GM18858 (cell line): ENCODE measurements at regions not wholly inside any gene's neighbourhood (a gene's known extent, or its start where the extent isn't known, plus 50 kb on each side); places are given as distances from the start of the nearest gene placed in this dataset.
A peak's percentile ranks its signal among the peaks of the same experiment; 100 is the strongest.
"Not testable (repeated sequence)": the region's sequence is repeated elsewhere in the genome, so short reads cannot be mapped to it uniquely, and the experiment has no call there.

ENCODE experiments used
- ATAC-seq: cut with Tn5 transposase; IDR thresholded peaks from one replicate; pipeline ENCODE4 v1.9.1; 2021; ENCODE audit not compliant: unreplicated experiment

DNA sequence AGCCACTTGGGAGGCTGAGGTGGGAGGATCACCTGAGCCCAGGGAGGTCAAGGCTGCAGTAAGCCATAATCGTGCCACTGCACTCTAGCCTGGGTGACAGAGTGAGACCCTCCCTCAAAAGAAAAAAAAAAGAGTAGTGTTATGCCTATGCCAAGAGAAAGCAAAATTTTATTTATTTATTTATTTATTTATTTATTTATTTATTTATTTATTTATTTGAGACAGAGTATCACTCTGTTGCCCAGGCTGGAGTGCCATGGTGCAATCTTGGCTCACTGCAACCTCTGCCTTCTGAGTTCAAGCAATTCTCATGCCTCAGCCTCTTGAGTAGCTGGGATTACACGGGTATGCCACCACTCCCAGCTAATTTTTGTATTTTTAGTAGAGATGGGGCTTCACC lies 72.6 kb upstream of the RAPGEF2 start:
- not testable (repeated sequence) for ATAC-seq

DNA sequence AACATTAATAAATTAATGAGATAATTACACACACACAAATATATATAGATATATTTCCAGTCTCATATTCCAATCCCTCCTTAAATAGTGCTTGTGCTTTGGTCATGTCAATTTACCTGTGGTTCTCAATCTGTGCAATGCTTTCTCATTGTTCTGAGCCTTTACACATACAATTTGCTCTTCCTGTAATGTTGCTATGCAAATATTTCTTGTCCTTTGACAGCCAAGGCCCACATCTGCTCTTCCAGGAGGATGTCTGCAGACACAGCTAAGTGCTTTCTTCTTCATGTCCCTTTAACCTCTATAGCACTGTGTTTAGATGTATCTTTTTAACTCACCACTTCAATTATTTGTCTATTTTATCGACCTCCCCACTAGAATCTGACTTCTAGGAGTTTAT lies 67.3 kb upstream of the RAPGEF2 start:
- ATAC-seq: peak; percentile 82

DNA sequence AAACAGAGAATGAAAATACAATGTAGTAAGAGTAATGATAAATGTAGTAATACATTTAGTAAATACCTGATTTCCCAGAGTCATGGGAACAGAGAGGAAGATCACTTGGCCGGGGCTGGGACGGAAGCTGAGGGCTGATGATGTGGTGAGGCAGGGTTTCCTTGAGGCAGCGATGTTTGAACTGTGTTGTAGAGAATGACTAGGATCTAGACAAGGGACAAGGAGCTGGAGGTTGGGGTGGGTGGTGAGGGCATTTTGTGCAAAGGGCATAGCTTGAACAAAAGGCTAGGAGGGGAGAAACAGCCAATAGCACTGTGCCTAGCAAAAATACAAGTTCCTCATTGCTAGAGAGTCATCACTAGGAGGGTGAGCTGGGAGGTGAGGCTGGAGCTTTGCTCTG lies 64.3 kb upstream of the RAPGEF2 start:
- ATAC-seq: no peak

DNA sequence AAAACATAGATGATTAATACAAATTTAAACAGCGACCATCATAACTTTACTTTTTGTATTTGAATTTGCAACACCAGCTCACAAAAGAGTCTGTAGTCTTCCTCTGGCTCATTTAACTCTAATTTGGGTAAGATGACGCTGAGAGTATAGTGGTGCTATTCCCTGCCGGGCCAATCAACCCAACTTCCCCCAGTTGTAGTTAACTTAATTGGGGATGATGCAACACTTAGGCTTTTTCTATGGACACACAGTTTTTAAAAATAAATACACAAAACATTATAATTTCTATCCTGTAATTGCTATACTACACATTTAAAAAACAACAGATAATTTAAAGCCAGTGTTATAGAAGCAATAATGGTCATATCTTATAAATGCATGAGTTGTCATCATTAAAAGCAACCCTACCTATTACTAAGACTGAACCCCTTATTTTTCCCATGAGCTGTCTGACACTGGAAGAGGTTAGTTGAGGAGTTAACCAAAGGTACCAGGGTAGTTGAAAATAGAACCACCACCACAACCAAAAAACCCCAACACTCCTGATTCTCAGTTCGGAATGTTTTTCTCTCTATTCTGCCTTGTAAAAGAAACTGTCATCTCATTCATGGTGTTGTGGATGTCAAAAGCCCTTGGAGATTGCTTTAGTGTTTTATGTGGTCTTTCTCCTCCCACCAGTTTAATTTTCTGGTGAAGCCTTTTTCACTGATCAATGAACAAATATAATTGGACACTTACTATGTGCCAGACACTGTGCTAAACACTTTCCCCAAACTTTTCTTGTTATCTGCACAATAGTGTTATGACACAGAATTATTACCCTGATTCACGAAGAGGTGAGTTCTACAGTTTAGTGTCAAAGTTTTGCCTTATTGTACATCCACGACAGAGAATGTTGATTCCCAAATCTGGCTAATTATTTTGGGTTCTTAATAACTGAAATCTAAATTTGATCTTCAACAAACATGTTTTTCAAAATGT lies 61.5 kb upstream of the RAPGEF2 start:
- ATAC-seq: no peak

DNA sequence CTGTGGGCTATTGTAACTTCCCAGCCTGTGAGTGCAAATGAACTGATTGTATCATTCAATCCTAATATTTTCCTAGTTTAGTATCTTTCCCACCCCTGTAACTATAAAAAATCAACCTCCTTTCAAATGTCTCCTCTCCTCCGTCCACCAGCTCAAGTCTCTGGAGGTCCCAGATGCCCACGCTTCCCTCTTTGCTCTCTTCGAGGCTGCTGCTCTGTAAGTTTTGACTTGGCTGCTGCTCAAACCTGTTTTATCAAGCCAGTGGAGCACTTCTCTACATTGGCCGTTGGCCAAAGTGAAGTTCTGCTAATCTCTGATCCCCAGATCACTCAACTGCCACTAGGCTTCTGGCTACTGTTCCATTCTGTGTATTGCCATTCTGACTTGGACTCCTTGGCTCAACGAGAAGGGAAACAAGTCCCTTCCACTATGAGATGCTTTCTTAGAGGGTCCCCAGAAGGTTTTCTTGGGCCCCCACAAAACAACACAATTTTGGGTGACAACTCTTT lies 60.7 kb upstream of the RAPGEF2 start:
- ATAC-seq: peak; percentile 47

DNA sequence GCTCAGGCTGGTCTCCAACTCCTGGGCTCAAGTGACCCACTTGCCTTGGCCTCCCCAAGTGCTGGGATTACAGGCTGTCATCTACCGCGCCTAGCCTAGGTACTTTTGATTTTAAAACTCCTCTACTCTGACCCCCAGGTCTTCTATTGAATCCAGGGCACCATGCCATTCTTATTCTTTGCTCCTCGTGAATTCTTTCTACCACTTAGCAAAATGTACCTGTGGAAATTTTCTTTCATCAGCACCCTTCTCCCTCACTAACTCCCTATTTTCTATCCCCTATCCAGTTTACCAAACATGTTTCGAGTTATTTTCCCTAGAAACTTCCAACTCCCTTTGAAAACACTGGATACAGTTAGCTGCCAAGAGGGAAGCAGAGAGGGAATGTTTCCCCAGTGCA lies 60.0 kb upstream of the RAPGEF2 start:
- no peak for ATAC-seq

DNA sequence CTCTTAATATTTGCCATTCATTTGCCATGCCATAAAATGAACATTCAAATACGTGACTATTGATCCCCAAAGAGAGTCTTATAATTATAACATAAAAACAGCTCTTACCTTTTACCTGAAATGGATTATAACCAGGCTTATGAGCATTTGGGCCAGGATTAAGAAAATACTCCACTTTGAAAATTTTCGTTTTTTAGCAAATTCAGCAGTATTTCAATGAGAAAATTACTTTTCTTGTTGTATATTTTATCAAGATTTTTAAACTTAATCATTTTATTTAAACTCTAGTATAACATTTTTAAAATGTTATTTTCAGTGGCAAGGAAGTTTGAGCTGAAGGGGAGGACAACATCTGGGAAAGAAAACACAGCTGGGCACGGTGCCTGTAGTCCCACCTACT lies 59.0 kb upstream of the RAPGEF2 start:
- no peak for ATAC-seq

DNA sequence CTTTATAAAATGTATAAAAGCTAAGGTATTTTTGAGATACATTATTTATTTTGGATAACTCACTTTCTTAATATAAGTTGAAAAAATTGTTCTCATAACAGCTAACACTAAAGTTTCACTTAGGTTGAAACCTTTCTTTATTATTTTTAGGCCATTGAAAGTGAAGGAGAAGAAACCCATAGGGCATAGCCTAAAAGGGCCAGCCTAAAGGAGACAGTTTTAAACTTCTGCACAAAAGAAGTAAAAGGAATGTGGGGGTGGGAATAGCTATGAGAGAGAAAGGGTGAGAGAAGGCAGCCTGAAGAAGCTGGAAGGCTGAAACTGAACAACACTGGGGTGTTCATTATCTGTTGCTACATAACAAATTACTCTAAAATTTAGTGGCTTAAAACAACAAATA lies 57.6 kb upstream of the RAPGEF2 start:
- ATAC-seq: no peak

DNA sequence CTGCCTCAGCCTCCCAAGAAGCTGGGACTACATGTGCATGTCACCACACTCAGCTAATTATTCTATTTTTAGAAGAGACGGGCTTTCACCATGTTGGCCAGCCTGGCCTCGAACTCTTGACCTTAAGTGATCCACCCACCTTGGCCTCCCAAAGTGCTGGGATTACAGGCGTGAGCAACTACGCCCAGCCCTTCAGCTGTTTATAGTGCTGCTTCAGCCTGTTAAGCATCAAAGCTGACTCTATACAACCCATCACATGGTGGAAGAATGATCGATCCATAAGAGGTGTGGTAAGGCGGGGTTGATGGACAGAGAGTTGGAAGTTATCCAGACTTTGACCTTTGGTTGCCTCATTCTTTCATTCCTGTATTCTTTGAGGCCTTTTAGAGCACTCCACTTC lies 56.2 kb upstream of the RAPGEF2 start:
- no peak for ATAC-seq

DNA sequence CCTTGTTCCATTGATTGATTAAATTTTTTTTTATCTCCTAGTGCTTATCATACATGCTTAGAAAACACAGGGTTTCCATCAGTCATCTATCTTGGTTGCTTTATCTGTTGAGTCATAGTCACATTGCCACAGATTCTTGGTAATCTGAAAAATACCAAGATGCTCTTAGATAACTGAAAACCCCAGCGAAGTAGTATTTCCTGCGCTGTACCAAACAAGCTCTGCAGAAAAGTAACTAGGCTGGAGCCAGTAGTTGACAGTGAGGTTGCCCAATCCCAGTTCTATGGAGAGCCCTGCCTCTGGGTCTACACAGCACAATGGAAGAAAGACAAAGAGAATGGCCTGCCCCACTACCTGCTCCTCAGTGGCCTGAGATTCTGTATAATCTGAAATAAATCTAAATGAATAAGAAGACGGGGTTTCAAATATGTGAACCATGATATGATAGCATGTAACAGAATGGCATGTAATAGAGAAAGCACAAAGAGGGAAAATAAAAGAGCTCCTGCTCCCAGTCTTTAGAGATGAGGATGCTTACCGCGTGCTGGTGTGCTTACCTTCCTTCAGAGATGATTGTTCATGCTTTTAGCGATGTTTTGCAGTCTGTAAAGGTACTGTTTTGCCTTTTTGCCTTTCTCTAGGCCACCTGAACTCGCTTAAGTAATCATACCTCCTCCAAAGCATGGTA lies 55.3 kb upstream of the RAPGEF2 start:
- no peak for ATAC-seq

DNA sequence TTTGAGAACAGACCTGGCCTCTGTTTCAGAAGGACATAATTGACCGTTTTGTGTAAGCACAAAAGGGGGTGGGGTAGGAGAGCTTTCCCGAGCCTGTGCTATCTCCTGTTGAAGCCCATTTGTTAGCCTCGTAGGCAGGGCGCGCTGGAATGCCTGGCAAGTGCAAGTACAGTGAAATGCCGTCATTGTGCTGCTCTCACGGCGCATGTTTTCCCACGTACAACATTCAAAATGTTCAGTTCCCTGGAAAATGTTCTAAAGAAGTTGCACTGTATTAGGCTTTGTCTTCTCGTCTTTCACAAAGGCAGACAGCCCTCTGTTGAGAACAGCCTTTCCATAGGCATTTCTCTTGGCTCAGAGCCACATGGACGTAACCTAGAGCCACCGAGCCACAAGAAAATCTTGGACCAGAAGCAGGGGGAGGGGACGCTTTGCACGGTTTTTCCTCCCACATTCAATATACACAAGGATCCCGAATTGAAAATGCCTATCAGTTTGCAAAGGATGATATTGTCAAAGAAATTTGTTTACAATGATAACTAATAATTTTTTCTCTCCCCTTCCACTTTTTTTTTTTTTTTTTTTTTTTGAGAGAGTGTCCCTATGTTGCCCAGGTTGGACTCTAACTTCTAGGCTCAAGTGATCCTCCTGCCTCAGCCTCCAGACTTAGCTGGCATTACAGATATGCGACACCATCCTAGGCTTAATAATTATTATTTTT lies 54.6 kb upstream of the RAPGEF2 start:
- no peak for ATAC-seq

DNA sequence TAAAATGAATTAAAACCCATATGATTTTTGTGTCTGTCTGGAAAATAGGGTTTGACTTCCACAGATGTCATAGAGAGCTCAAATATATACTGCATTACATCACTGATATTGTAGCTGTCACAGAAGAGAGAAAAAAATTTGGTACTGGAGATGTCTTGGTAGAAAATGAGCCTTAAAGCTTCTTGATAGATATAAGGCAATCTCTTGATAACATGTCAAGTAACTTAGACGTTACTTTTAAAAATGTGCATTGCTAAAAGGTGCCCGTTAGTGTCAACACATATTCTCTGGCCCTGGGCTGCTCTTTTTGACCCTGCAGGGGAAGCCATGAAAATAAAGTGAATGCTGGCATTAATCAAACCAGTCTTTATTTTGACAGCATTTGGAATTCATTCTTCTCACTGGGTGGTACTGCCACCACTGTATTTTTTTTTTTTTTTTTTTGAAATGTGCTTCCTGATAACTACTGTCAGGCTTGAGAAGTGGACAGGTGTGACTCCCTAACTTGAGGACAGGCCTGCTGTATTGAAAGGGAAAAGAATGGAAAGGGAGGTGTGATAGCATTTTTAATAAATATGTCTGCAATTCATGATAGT lies 53.0 kb upstream of the RAPGEF2 start:
- ATAC-seq: no peak

DNA sequence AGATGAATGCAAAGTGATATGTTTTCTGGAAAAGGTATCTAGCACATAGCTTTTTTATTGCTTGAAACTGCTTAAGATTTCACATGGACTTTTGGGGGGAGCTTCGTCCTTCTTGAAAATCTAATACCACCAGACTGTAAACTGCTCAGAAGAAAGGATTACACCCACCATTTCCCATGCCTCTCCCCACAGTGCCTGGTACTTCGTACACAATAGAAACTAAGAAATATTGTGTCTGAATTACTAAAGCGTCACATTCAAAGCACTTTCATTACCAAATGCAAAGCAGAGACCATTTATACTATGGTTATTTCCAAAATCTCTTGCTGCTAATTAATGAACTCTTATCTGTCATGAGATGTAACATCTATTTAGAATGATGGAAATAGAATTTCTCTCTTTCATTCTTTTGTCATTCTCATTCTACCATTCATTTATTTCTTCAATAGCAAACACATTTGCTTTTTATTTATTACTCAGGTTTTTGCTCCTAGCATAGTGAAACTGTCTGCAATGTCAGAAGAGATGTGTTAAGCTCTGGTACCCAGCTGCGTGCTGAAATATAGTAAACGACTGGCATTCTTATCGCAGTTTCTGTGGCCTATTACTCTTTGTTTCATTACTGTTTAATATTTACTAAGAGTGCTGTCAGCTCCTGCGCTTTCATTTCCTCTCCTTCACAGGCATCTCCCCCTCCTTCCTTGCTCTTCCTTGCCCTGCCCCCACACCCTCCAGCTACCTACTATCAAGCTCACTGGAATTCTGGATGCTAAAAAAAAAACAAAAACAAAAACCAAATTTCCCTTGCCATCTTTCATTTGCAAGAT lies 51.4 kb upstream of the RAPGEF2 start:
- ATAC-seq: peak; percentile 88

DNA sequence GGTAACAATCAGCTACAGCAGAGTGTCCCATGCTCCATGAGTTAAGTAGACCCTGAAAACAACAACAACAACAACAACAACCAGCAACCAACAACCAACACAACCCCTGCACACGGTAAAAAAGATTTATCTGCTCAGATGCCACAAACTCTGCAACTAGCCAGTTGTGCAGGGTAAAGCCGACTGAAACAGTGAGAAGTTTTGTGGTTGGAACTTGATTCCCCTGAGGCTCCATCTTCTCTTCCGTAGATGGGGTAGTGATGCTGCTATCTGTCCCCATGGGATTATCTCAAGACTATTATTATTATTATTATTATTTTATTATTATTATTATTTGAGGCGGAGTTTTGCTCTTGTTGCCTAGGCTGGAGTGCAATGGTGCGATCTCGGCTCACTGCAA lies 50.6 kb upstream of the RAPGEF2 start:
- ATAC-seq: peak; percentile 36
